Karpas-422 (cell line): ENCODE measurements at regions not wholly inside any gene's neighbourhood (a gene's known extent, or its start where the extent isn't known, plus 50 kb on each side); places are given as distances from the start of the nearest gene placed in this dataset.
"Not testable (repeated sequence)": the region's sequence is repeated elsewhere in the genome, so short reads cannot be mapped to it uniquely, and the experiment has no call there.

Source experiments
- DNase-seq: peaks from one replicate; pipeline ENCODE4 v3.0.0-alpha.2; 2015
- H2AFZ ChIP-seq: fragments of 200-600 bp; sonication (generic); 2 replicates; pipeline ENCODE4 v1.6.1; 2014; ENCODE audit warnings: antibody characterized with exemption, low read length, mixed read lengths
- H3K27ac ChIP-seq: fragments of 200-600 bp; sonication (generic); 2 replicates; pipeline ENCODE4 v1.5.1; 2014; ENCODE audit warnings: mild to moderate bottlenecking, low read length, moderate library complexity
- H3K27me3 ChIP-seq: fragments of 200-600 bp; sonication (generic); 2 replicates; pipeline ENCODE4 v1.6.1; 2014; ENCODE audit warnings: low read length, mixed read lengths
- H3K36me3 ChIP-seq: fragments of 200-600 bp; sonication (generic); 2 replicates; pipeline ENCODE4 v1.6.1; 2014; ENCODE audit warnings: low read length, mixed read lengths; ENCODE audit not compliant: insufficient read depth
- H3K4me1 ChIP-seq: fragments of 200-600 bp; sonication (generic); 2 replicates; pipeline ENCODE4 v1.6.1; 2014; ENCODE audit warnings: mild to moderate bottlenecking, low read length, mixed read lengths
- H3K4me2 ChIP-seq: fragments of 200-600 bp; sonication (generic); 2 replicates; pipeline ENCODE4 v1.6.1; 2014; ENCODE audit warnings: low read length, low read depth, mild to moderate bottlenecking; ENCODE audit not compliant: poor library complexity, severe bottlenecking
- H3K4me3 ChIP-seq: fragments of 200-600 bp; sonication (generic); 2 replicates; pipeline ENCODE4 v1.5.1; 2014; ENCODE audit warnings: mild to moderate bottlenecking, antibody characterized with exemption, low read length, mixed read lengths
- H3K79me2 ChIP-seq: fragments of 200-600 bp; sonication (generic); 2 replicates; pipeline ENCODE4 v1.6.1; 2014; ENCODE audit warnings: mild to moderate bottlenecking, low read length, mixed read lengths
- H3K9ac ChIP-seq: fragments of 200-600 bp; sonication (generic); 2 replicates; pipeline ENCODE4 v1.6.0; 2014; ENCODE audit warnings: low read length
- H3K9me2 ChIP-seq: fragments of 200-600 bp; sonication (generic), shearing (Covaris generic); replicated peaks from 2 replicates; pipeline ENCODE4 v1.6.0; 2014; ENCODE audit warnings: mild to moderate bottlenecking, low read length, moderate library complexity; ENCODE audit not compliant: insufficient read depth
- H3K9me3 ChIP-seq: fragments of 300-700, 200-600 bp; sonication (generic); 2 replicates; pipeline ENCODE4 v1.6.1; 2014; ENCODE audit warnings: low read length, mixed read lengths
- H4K20me1 ChIP-seq: fragments of 200-600 bp; sonication (generic); 2 replicates; pipeline ENCODE4 v1.6.1; 2014; ENCODE audit warnings: mild to moderate bottlenecking, antibody characterized with exemption, low read length, low read depth; ENCODE audit not compliant: insufficient read depth

- DNase-seq, H3K27me3 ChIP-seq, H3K9me2 ChIP-seq, H3K27ac ChIP-seq, H3K79me2 ChIP-seq, H4K20me1 ChIP-seq, H3K9me3 ChIP-seq, H3K4me3 ChIP-seq, H3K4me1 ChIP-seq, H3K36me3 ChIP-seq, H3K4me2 ChIP-seq, H3K9ac ChIP-seq, H2AFZ ChIP-seq: not testable (repeated sequence)
Observed at GRCh38 chr2:103403388-103403787, 641.6 kb downstream of the TMEM182 start.

GRCh38 chr2:103410221-103410620 is 648.4 kb downstream of the TMEM182 start:
- Histone ChIP-seq H3K36me3 (no peaks in the 10 kb centered on the region), H3K9me2 (no peaks in the 10 kb centered on the region), H3K27ac (no peak overlapping the region), H3K79me2 (no peaks in the 10 kb centered on the region), H3K4me2 (no peak overlapping the region), H3K4me3 (no peak overlapping the region), H4K20me1 (no peaks in the 10 kb centered on the region), H3K4me1 (no peaks in the 10 kb centered on the region), H3K9me3 (no peaks in the 10 kb centered on the region), H3K27me3 (no peaks in the 10 kb centered on the region), H3K9ac (no peak overlapping the region), H2AFZ (no peak overlapping the region)
- no peak for DNase-seq

GRCh38 chr2:103419506-103419905 is 657.7 kb downstream of the TMEM182 start:
- no peaks in the 10 kb centered on the region for H3K36me3 ChIP-seq
- no peak for DNase-seq
- H3K9ac ChIP-seq, result no peak overlapping the region
- no peak overlapping the region for H3K4me3 ChIP-seq
- H3K9me2 ChIP-seq, result 0 out of 2 replicates have a peak, but pooled peaks cover 3% of the 10 kb centered on the region
- no peaks in the 10 kb centered on the region for H4K20me1 ChIP-seq
- H3K4me1 ChIP-seq, result no peaks in the 10 kb centered on the region
- H3K27ac ChIP-seq, result no peak overlapping the region
- H3K27me3 ChIP-seq, result no peaks in the 10 kb centered on the region
- H2AFZ ChIP-seq, result no peak overlapping the region
- no peaks in the 10 kb centered on the region for H3K9me3 ChIP-seq
- H3K79me2 ChIP-seq, result no peaks in the 10 kb centered on the region
- no peak overlapping the region for H3K4me2 ChIP-seq

DNA sequence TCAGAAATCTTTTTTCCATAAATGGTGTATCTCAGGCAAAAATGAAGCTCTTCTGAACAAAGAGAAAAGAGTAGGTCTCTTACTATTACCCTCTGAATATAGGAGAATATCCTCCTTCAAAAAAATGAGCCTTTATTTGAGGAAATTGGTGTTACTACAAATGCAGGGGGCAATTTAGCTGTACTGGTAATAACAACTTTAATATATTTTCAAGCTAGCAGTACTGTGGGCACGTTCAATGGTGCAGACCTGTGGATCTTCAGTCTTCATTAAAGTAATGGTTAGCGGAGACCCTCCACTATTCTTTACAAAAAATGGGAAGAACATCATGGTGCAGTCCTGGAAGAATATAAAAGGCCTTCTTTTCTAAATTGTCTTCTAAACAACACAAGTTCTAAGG is 661.3 kb downstream of the TMEM182 start:
- H3K4me3 ChIP-seq, result no peak overlapping the region
- no peak for DNase-seq
- no peaks in the 10 kb centered on the region for H3K4me1 ChIP-seq
- H3K27ac ChIP-seq, result no peak overlapping the region
- no peak overlapping the region for H3K9ac ChIP-seq
- H4K20me1 ChIP-seq, result no peaks in the 10 kb centered on the region
- H3K27me3 ChIP-seq, result no peaks in the 10 kb centered on the region
- no peaks in the 10 kb centered on the region for H3K36me3 ChIP-seq
- H3K9me2 ChIP-seq, result 0 out of 2 replicates have a peak, but pooled peaks cover 7% of the 10 kb centered on the region
- no peaks in the 10 kb centered on the region for H3K9me3 ChIP-seq
- H2AFZ ChIP-seq, result no peak overlapping the region
- H3K79me2 ChIP-seq, result no peaks in the 10 kb centered on the region
- H3K4me2 ChIP-seq, result no peak overlapping the region

- H3K4me2 ChIP-seq, result no peak overlapping the region
- 0 out of 2 replicates have a peak, but pooled peaks cover 13% of the 10 kb centered on the region for H3K9me2 ChIP-seq
- H3K27ac ChIP-seq, result no peak overlapping the region
- no peaks in the 10 kb centered on the region for H3K4me1 ChIP-seq
- no peak for DNase-seq
- H3K4me3 ChIP-seq, result no peak overlapping the region
- H3K36me3 ChIP-seq, result no peaks in the 10 kb centered on the region
- no peak overlapping the region for H2AFZ ChIP-seq
- H3K9me3 ChIP-seq, result no peaks in the 10 kb centered on the region
- H3K9ac ChIP-seq, result no peak overlapping the region
- H3K79me2 ChIP-seq, result no peaks in the 10 kb centered on the region
- H4K20me1 ChIP-seq, result no peaks in the 10 kb centered on the region
- no peaks in the 10 kb centered on the region for H3K27me3 ChIP-seq
Observed at GRCh38 chr2:103427567-103427966, 665.7 kb downstream of the TMEM182 start.

DNA sequence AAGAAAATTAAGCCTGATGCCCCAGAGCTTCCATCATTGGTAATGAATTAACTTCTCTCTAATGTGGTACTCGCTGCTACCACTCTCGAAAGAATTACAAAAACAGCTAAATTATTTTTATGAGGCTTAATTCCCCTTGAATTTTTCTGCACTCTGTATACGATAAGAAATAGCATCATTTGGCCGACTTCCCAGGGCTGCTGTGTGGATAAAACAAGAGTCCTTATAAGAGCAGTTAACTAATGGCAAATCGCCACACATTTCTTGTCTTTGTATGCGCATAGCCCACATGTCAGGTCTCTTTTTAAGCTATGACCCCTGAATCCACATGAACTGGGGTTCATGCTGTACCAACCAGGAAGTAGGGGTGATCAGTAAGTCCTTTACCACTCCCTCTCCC is 668.4 kb downstream of the TMEM182 start:
- no peak overlapping the region for H3K4me3 ChIP-seq
- H3K4me2 ChIP-seq, result no peak overlapping the region
- no peaks in the 10 kb centered on the region for H3K36me3 ChIP-seq
- H3K9me2 ChIP-seq, result 0 out of 2 replicates have a peak, but pooled peaks cover 9% of the 10 kb centered on the region
- no peaks in the 10 kb centered on the region for H4K20me1 ChIP-seq
- H3K9me3 ChIP-seq, result no peaks in the 10 kb centered on the region; the same call in 1 of the 2 replicates
- no peak for DNase-seq
- no peak overlapping the region for H3K27ac ChIP-seq
- H3K9ac ChIP-seq, result no peak overlapping the region
- no peaks in the 10 kb centered on the region for H3K4me1 ChIP-seq
- no peaks in the 10 kb centered on the region for H3K79me2 ChIP-seq
- H2AFZ ChIP-seq, result no peak overlapping the region
- no peaks in the 10 kb centered on the region for H3K27me3 ChIP-seq

DNA sequence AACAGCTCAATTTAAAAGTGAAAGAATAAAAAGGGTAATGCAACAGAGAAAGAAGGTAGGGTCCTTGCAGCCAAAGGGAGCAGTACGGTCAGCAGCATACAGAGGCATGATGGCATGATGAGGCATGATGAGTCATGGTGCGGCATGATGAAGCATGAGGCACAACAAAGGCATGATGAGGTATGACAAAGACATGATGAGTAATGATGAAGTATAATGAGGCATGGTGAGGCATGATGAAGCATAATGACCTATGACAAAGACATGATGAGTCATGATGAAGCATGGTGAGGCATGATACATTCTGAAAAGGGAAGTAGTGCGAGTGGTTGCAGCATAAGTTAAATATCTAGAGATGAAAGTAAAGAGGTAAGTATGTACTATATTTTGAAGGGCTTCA is 673.2 kb downstream of the TMEM182 start:
- Histone ChIP-seq H3K9ac (no peak overlapping the region), H3K9me3 (no peaks in the 10 kb centered on the region; the same call in 1 of the 2 replicates), H3K27me3 (no peaks in the 10 kb centered on the region), H3K4me1 (no peaks in the 10 kb centered on the region), H3K36me3 (no peaks in the 10 kb centered on the region), H2AFZ (no peak overlapping the region), H4K20me1 (no peaks in the 10 kb centered on the region), H3K9me2 (no peaks in the 10 kb centered on the region), H3K4me3 (no peak overlapping the region), H3K4me2 (no peak overlapping the region), H3K27ac (no peak overlapping the region), H3K79me2 (no peaks in the 10 kb centered on the region)
- DNase-seq, result no peak

- no peak overlapping the region for H3K4me3 ChIP-seq
- no peaks in the 10 kb centered on the region for H3K79me2 ChIP-seq
- H3K4me2 ChIP-seq, result no peak overlapping the region
- no peaks in the 10 kb centered on the region; the same call in 1 of the 2 replicates for H3K9me3 ChIP-seq
- no peaks in the 10 kb centered on the region for H3K36me3 ChIP-seq
- no peak for DNase-seq
- H3K9me2 ChIP-seq, result no peaks in the 10 kb centered on the region
- H3K9ac ChIP-seq, result no peak overlapping the region
- H3K27ac ChIP-seq, result no peak overlapping the region
- H3K4me1 ChIP-seq, result no peaks in the 10 kb centered on the region
- H4K20me1 ChIP-seq, result no peaks in the 10 kb centered on the region
- H2AFZ ChIP-seq, result no peak overlapping the region
- H3K27me3 ChIP-seq, result no peaks in the 10 kb centered on the region
Observed at GRCh38 chr2:103437161-103437560, 675.3 kb downstream of the TMEM182 start.

- Histone ChIP-seq H4K20me1 (no peaks in the 10 kb centered on the region), H3K9me3 (no peaks in the 10 kb centered on the region), H3K4me1 (no peaks in the 10 kb centered on the region), H3K9me2 (no peaks in the 10 kb centered on the region), H3K36me3 (no peaks in the 10 kb centered on the region), H3K9ac (no peak overlapping the region), H3K4me2 (no peak overlapping the region), H3K4me3 (no peak overlapping the region), H3K27ac (no peak overlapping the region), H2AFZ (no peak overlapping the region), H3K27me3 (no peaks in the 10 kb centered on the region), H3K79me2 (no peaks in the 10 kb centered on the region)
- DNase-seq, result no peak
Observed at GRCh38 chr2:103445347-103445746, 683.5 kb downstream of the TMEM182 start.
